CD14-positive monocyte (primary cell): ENCODE measurements at regions not wholly inside any gene's neighbourhood (a gene's known extent, or its start where the extent isn't known, plus 50 kb on each side); places are given as distances from the start of the nearest gene placed in this dataset.

Source experiments
- DNase-seq, 3 donors: peaks; one replicate each; pipeline ENCODE4 v3.0.0-alpha.2; 2011 to 2022
- H2AFZ ChIP-seq: 2 replicates; pipeline ENCODE4 v1.6.0; 2012; ENCODE audit warnings: mild to moderate bottlenecking, low read depth, low read length, inconsistent platforms; ENCODE audit not compliant: insufficient read depth, poor library complexity, severe bottlenecking
- H3K27ac ChIP-seq, 2 donors: 1 replicate in 1 of 2; 2 replicates in 1 of 2; pipeline ENCODE4 v1.5.1; 2012 to 2013; ENCODE audit warnings: low read length in 2 of 2, control low read depth in 1 of 2, inconsistent platforms in 1 of 2, low read depth in 1 of 2, mild to moderate bottlenecking in 1 of 2
- H3K27me3 ChIP-seq, 2 donors: one replicate each; pipeline versions ENCODE4 v1.6.0 to v1.6.1; 2011 to 2013; ENCODE audit warnings: low read length in 2 of 2; ENCODE audit not compliant: control insufficient read depth in 2 of 2, insufficient read depth in 2 of 2
- H3K36me3 ChIP-seq, 2 donors: replicated peaks in 1 of 2; 1 replicate in 1 of 2; 2 replicates in 1 of 2; pipeline versions ENCODE4 v1.5.1 to v1.6.1; 2012 to 2013; ENCODE audit warnings: low read length in 2 of 2, control low read depth in 1 of 2, inconsistent platforms in 1 of 2, mild to moderate bottlenecking in 1 of 2; ENCODE audit not compliant: insufficient read depth in 2 of 2, control insufficient read depth in 1 of 2
- H3K4me1 ChIP-seq, 2 donors: 1 replicate in 1 of 2; 2 replicates in 1 of 2; pipeline versions ENCODE4 v1.5.1 to v1.6.1; 2012 to 2013; ENCODE audit warnings: low read length in 2 of 2, control low read depth in 1 of 2, inconsistent platforms in 1 of 2, mild to moderate bottlenecking in 1 of 2, moderate library complexity in 1 of 2; ENCODE audit not compliant: insufficient read depth in 2 of 2, control insufficient read depth in 1 of 2
- H3K4me2 ChIP-seq: replicated peaks from 2 replicates; pipeline ENCODE3; 2012; ENCODE audit warnings: low read length, moderate library complexity, mild to moderate bottlenecking; ENCODE audit not compliant: poor library complexity, severe bottlenecking; ENCODE audit errors: extremely low read depth
- H3K4me3 ChIP-seq, 3 experiments: fragments of 200-600 bp in 1 of 3; sonication (generic) in 1 of 3; replicated peaks in 1 of 3; 1 replicate in 2 of 3; 2 replicates in 1 of 3; pipeline ENCODE4 v1.5.1; 2011 to 2013; ENCODE audit warnings: low read length in 3 of 3, mild to moderate bottlenecking in 3 of 3, control low read depth in 2 of 3, low read depth in 2 of 3, inconsistent platforms in 1 of 3, moderate library complexity in 1 of 3
- H3K79me2 ChIP-seq: 2 replicates; pipeline ENCODE4 v1.6.0; 2012; ENCODE audit warnings: mild to moderate bottlenecking, control low read depth, inconsistent platforms, low read length, moderate library complexity; ENCODE audit not compliant: insufficient read depth
- H3K9ac ChIP-seq: 2 replicates; pipeline ENCODE4 v1.6.0; 2017; ENCODE audit warnings: low read length, mild to moderate bottlenecking; ENCODE audit not compliant: insufficient read depth, poor library complexity, severe bottlenecking
- H3K9me3 ChIP-seq, 2 donors: replicated peaks in 1 of 2; 1 replicate in 1 of 2; 2 replicates in 1 of 2; pipeline versions ENCODE4 v1.5.1 to v1.6.1; 2012 to 2013; ENCODE audit warnings: low read length in 2 of 2, control low read depth in 1 of 2; ENCODE audit not compliant: control insufficient read depth in 1 of 2, insufficient read depth in 1 of 2
- H4K20me1 ChIP-seq: 2 replicates; pipeline ENCODE4 v1.6.0; 2012; ENCODE audit warnings: mild to moderate bottlenecking, low read length, control low read depth, moderate library complexity; ENCODE audit not compliant: insufficient read depth
- H3K27ac Mint-ChIP-seq, 7 donors: one replicate each; pipeline ENCODE4 v1.8.0; 2020; ENCODE audit warnings: mild to moderate bottlenecking in 7 of 7, mixed read lengths in 7 of 7, moderate library complexity in 6 of 7, inconsistent platforms in 2 of 7
- H3K27me3 Mint-ChIP-seq, 3 donors: one replicate each; pipeline ENCODE4 v1.8.0; 2021 to 2022; ENCODE audit warnings: low read depth in 3 of 3, mild to moderate bottlenecking in 3 of 3, mixed read lengths in 3 of 3, moderate library complexity in 3 of 3, inconsistent platforms in 1 of 3
- H3K36me3 Mint-ChIP-seq, 2 donors: one replicate each; pipeline ENCODE4 v1.8.0; 2020; ENCODE audit warnings: mixed read lengths in 2 of 2, inconsistent platforms in 1 of 2, mild to moderate bottlenecking in 1 of 2
- H3K4me1 Mint-ChIP-seq: one replicate; pipeline ENCODE4 v1.8.0; 2020; ENCODE audit warnings: mild to moderate bottlenecking, mixed read lengths
- H3K4me3 Mint-ChIP-seq, 2 donors: one replicate each; pipeline ENCODE4 v1.8.0; 2020; ENCODE audit warnings: mild to moderate bottlenecking in 2 of 2, mixed read lengths in 2 of 2, moderate library complexity in 1 of 2
- H3K9me3 Mint-ChIP-seq, 7 donors: one replicate each; pipeline ENCODE4 v1.8.0; 2020 to 2022; ENCODE audit warnings: mixed read lengths in 7 of 7, mild to moderate bottlenecking in 6 of 7, moderate library complexity in 6 of 7, inconsistent platforms in 2 of 7
- WGBS: methylation state at CpG from one replicate; pipeline ENCODE4 v1.1.5; 2013; ENCODE audit warnings: missing lambda C conversion rate; ENCODE audit not compliant: insufficient coverage; 5-methylcytosine and 5-hydroxymethylcytosine counted together
- intact Hi-C, 2 donors: fragments of 100-400 bp; cut with micrococcal nuclease; formaldehyde crosslinking; loops; one replicate each; pipeline versions ENCODE4 v1.15.0 to v1.15.1; 2023
- TF ChIP-seq, protein P1 (sequence below): fragments of 200-600 bp; IDR thresholded peaks from one replicate; pipeline ENCODE4 v1.8.0; 2022; ENCODE audit warnings: antibody characterized with exemption, mild to moderate bottlenecking

DNA sequence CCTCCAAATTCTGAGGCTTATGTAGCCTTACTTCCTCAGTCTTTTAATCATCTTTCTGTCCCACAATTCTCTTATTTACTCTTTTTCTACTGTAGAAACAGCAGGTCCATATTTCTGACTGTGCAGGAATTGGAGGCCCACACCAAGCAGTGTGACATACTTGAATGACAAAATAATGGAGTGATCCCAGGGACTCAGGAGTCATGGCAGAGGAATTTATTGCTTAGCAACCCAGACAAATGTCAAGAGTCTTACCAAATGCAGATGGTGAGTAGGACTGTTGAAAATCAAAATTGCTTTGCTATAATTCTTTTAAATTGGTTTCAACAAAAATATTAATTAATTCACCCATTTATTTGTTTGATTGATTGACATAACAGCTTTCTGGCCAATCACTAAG is 59.9 kb downstream of the HTR1B start:
- H3K9me3 ChIP-seq, result no peaks in the 10 kb centered on the region
- no peaks in the 10 kb centered on the region for H3K4me1 Mint-ChIP-seq
- H3K27ac Mint-ChIP-seq, result no peak overlapping the region
- no peaks in the 10 kb centered on the region for H3K27me3 ChIP-seq
- H3K9me3 Mint-ChIP-seq, result peaks cover 0 to 7% (median 0%) of the 10 kb centered on the region in 7 donors
- no peaks in the 10 kb centered on the region for H3K36me3 ChIP-seq
- DNase-seq, result no peak
- no peaks in the 10 kb centered on the region for H3K79me2 ChIP-seq
- H3K27me3 Mint-ChIP-seq, result no peaks in the 10 kb centered on the region
- no peaks in the 10 kb centered on the region for H4K20me1 ChIP-seq
- no peaks in the 10 kb centered on the region for H3K4me1 ChIP-seq
- no peak overlapping the region for H3K4me3 Mint-ChIP-seq
- H3K27ac ChIP-seq, result no peak overlapping the region
- intact Hi-C loops, result no loop called here
- no peak overlapping the region for H3K4me3 ChIP-seq
- H2AFZ ChIP-seq, result no peak overlapping the region
- no peaks in the 10 kb centered on the region for H3K36me3 Mint-ChIP-seq
- TF ChIP-seq, protein P1, sequence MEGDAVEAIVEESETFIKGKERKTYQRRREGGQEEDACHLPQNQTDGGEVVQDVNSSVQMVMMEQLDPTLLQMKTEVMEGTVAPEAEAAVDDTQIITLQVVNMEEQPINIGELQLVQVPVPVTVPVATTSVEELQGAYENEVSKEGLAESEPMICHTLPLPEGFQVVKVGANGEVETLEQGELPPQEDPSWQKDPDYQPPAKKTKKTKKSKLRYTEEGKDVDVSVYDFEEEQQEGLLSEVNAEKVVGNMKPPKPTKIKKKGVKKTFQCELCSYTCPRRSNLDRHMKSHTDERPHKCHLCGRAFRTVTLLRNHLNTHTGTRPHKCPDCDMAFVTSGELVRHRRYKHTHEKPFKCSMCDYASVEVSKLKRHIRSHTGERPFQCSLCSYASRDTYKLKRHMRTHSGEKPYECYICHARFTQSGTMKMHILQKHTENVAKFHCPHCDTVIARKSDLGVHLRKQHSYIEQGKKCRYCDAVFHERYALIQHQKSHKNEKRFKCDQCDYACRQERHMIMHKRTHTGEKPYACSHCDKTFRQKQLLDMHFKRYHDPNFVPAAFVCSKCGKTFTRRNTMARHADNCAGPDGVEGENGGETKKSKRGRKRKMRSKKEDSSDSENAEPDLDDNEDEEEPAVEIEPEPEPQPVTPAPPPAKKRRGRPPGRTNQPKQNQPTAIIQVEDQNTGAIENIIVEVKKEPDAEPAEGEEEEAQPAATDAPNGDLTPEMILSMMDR, result no peak
- H3K4me2 ChIP-seq, result no peak overlapping the region
- no peak overlapping the region for H3K9ac ChIP-seq

DNA sequence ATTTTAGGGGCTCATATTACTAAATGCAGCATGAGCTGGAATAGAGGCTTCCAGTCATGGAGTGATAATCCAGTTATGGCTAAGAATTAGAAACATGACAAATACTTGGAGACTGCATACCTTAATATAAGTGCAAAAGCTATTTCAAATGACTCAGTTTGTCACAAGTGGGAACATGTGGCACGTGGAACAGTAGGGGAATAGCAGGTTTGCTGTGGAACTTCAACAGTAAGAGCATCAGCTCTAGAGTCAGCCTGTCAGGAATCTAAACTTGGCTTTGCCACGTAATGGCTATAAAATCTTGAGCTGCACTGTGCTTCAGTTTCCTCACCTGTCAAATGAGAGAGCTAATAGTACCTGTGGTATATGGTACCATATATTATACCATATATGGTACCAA is 62.1 kb downstream of the HTR1B start:
- WGBS, result 83% methylated on average over 1 of the region's 2 CpGs
- Histone ChIP-seq H4K20me1 (no peaks in the 10 kb centered on the region), H2AFZ (no peak overlapping the region), H3K4me3 (no peak overlapping the region), H3K27me3 (no peaks in the 10 kb centered on the region), H3K9me3 (no peaks in the 10 kb centered on the region), H3K9ac (no peak overlapping the region), H3K36me3 (no peaks in the 10 kb centered on the region), H3K4me2 (no peak overlapping the region), H3K27ac (no peak overlapping the region), H3K79me2 (no peaks in the 10 kb centered on the region), H3K4me1 (no peaks in the 10 kb centered on the region)
- TF ChIP-seq, protein P1, result no peak
- H3K4me1 Mint-ChIP-seq, result no peaks in the 10 kb centered on the region
- peaks cover 0 to 7% (median 2%) of the 10 kb centered on the region in 7 donors for H3K9me3 Mint-ChIP-seq
- H3K36me3 Mint-ChIP-seq, result no peaks in the 10 kb centered on the region
- intact Hi-C loops, result no loop called here
- no peak overlapping the region for H3K27ac Mint-ChIP-seq
- H3K27me3 Mint-ChIP-seq, result no peaks in the 10 kb centered on the region
- DNase-seq, result no peak
- H3K4me3 Mint-ChIP-seq, result no peak overlapping the region
